GM12878 (cell line): ENCODE measurements at regions not wholly inside any gene's neighbourhood (a gene's known extent, or its start where the extent isn't known, plus 50 kb on each side); places are given as distances from the start of the nearest gene placed in this dataset.

Source experiments
- ATAC-seq: fragments of 200-7000 bp; cut with Tn5 transposase; 3 replicates; pipeline ENCODE4 v1.9.1; 2020; ENCODE audit warnings: mild to moderate bottlenecking, moderate library complexity
- BruUV-seq: library from RNA; stranded (reverse); fragments of 400-500 nt; replicated peaks from 2 replicates; lab custom pipeline; 2021; lab: Mats Ljungman, UMichigan
- CTCF ChIA-PET: fragments of 300-600 bp; sonication (Branson Sonifier 250); formaldehyde crosslinking; extraction: SDS; loops from one replicate; lab custom pipeline; 2021; ENCODE audit warnings: inconsistent platforms; lab: Yijun Ruan, JAX
- POLR2A ChIA-PET: fragments of 350-600 bp; formaldehyde crosslinking; extraction: SDS; loops from one replicate; lab custom pipeline; 2021; ENCODE audit warnings: inconsistent platforms; lab: Charles Lee
- RAD21 ChIA-PET: fragments of 300-600 bp; sonication (Branson Sonifier 250); formaldehyde crosslinking; loops from one replicate; lab custom pipeline; 2023; ENCODE audit warnings: antibody characterized with exemption; ENCODE audit not compliant: unreplicated experiment; lab: Charles Lee
- SMC1A ChIA-PET: fragments of 300-600 bp; sonication (Branson Sonifier 250); formaldehyde crosslinking; loops from one replicate; lab custom pipeline; 2023; ENCODE audit not compliant: unreplicated experiment, uncharacterized antibody; lab: Charles Lee
- DNase-seq: peaks from one replicate; pipeline ENCODE4 v3.0.0-alpha.2; 2011; ENCODE audit warnings: low read depth, low spot score
- FAIRE-seq: peaks from 3 replicates; lab custom pipeline; 2011; peaks lifted over from hg19 to GRCh38; lab: Jason Lieb, UNC
- H2AFZ ChIP-seq: 2 replicates; pipeline ENCODE4 v1.6.0; 2011; ENCODE audit warnings: low read depth, low read length, control low read depth; ENCODE audit not compliant: control insufficient read depth
- H3K27ac ChIP-seq: 2 replicates; pipeline ENCODE4 v1.5.1; 2011; ENCODE audit warnings: control low read depth; ENCODE audit not compliant: control insufficient read depth, insufficient read depth
- H3K27me3 ChIP-seq, 2 experiments: replicated peaks in 1 of 2; 2 replicates each; pipeline versions ENCODE4 v1.6.0 to v1.6.1; 2011; ENCODE audit warnings: low read length in 1 of 2; ENCODE audit not compliant: control insufficient read depth in 2 of 2, insufficient read depth in 2 of 2
- H3K36me3 ChIP-seq, 2 experiments: 2 replicates each; pipeline ENCODE4 v1.5.1; 2011; ENCODE audit warnings: low read length in 1 of 2; ENCODE audit not compliant: control insufficient read depth in 2 of 2, insufficient read depth in 2 of 2
- H3K4me1 ChIP-seq: 2 replicates; pipeline ENCODE4 v1.6.1; 2011; ENCODE audit warnings: mild to moderate bottlenecking, low read length, moderate library complexity, mixed read lengths; ENCODE audit not compliant: control insufficient read depth, insufficient read depth
- H3K4me2 ChIP-seq: 2 replicates; pipeline ENCODE4 v1.6.0; 2011; ENCODE audit warnings: control low read depth; ENCODE audit not compliant: control insufficient read depth, insufficient read depth
- H3K4me3 ChIP-seq: fragments of 200-600 bp; sonication (generic); 2 replicates; pipeline ENCODE4 v1.5.1; 2016
- H3K79me2 ChIP-seq: 2 replicates; pipeline ENCODE4 v1.6.0; 2011; ENCODE audit warnings: low read length; ENCODE audit not compliant: control insufficient read depth, insufficient read depth
- H3K9ac ChIP-seq: 2 replicates; pipeline ENCODE4 v1.8.0; 2011; ENCODE audit warnings: low read length, control low read depth, mixed read lengths; ENCODE audit not compliant: control insufficient read depth, insufficient read depth
- H3K9me3 ChIP-seq: replicated peaks from 3 replicates; pipeline ENCODE4 v1.5.1; 2011; ENCODE audit warnings: mild to moderate bottlenecking, low read length; ENCODE audit not compliant: control insufficient read depth, insufficient read depth
- H4K20me1 ChIP-seq: 2 replicates; pipeline ENCODE4 v1.6.0; 2011; ENCODE audit not compliant: control insufficient read depth, insufficient read depth
- E2F8 ChIP-seq: fragments of 450-650 bp; IDR thresholded peaks from 2 replicates; pipeline ENCODE4 v1.6.1; 2018; ENCODE audit warnings: mild to moderate bottlenecking, low read depth, moderate library complexity; ENCODE audit not compliant: partially characterized antibody
- KAT2A ChIP-seq: conservative IDR thresholded peaks from 2 replicates; pipeline ENCODE4 v1.6.1; 2011; ENCODE audit warnings: low read depth, low read length; ENCODE audit not compliant: control insufficient read depth
- NFYA ChIP-seq: IDR thresholded peaks from 2 replicates; pipeline ENCODE4 v1.6.1; 2011; ENCODE audit warnings: low read depth, mild to moderate bottlenecking, low read length, improper control_type of control experiment, borderline replicate concordance
- REST ChIP-seq: IDR thresholded peaks from 2 replicates; pipeline ENCODE4 v1.6.1; 2012; ENCODE audit warnings: mild to moderate bottlenecking, low read depth, low read length
- WGBS: methylation state at CpG from one replicate; pipeline ENCODE4 v1.1.6; 2016; ENCODE audit warnings: low lambda C conversion rate; ENCODE audit not compliant: insufficient replicate concordance, insufficient coverage; ENCODE audit errors: missing lambda C conversion rate; 5-methylcytosine and 5-hydroxymethylcytosine counted together
- in situ Hi-C: fragments of 300-500 bp; cut with MboI; formaldehyde crosslinking; loops from 9 replicates; pipeline ENCODE4 v1.14.3; 2018; ENCODE audit warnings: mixed read lengths
- intact Hi-C: fragments of 100-400 bp; cut with micrococcal nuclease; formaldehyde crosslinking; loops from one replicate; pipeline ENCODE4 v1.14.2; 2022; ENCODE audit not compliant: unreplicated experiment
- TF ChIP-seq, protein P1 (sequence below): IDR thresholded peaks from 2 replicates; pipeline ENCODE4 v1.6.1; 2011; ENCODE audit warnings: borderline replicate concordance, low read depth, mild to moderate bottlenecking, moderate library complexity, mixed read lengths, low read length; ENCODE audit not compliant: insufficient read depth; ENCODE audit errors: extremely low read length

DNA sequence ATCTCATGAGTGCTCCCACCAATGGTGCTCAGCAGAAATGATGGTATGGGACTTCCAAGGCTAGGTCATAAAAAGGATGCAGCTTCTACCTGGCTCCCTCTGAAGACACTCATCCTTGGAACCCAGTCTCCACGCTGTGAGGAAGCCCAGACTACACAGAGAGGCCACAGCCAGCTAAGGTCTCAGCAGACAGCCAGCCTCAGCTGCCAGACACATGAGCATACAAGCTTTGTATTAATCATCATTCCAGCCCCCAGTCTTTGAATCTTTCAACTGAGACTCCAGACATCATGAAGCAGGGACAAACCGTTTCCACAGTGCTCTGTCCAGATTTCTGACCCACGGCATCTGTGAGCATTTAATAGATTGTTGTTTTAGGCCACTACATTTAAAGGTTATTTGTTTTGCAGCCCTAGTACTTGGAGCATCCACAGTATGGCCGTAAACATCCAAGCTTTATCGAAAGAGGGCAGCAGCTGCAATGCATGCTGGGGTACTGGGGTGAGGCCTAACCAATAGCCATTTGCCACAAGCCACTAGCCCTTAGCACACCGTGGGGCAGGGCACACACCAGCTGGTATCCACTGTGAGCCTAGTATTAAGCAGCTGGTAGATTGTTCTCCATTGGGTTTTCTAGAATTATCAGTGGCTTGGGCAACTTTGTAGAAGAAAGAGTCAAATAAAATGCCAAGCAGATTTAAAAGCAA, 449.1 kb downstream of the BCOR start (continued):
- TF ChIP-seq NFYA (no peak), KAT2A (no peak), E2F8 (no peak)
- TF ChIP-seq, protein P1, sequence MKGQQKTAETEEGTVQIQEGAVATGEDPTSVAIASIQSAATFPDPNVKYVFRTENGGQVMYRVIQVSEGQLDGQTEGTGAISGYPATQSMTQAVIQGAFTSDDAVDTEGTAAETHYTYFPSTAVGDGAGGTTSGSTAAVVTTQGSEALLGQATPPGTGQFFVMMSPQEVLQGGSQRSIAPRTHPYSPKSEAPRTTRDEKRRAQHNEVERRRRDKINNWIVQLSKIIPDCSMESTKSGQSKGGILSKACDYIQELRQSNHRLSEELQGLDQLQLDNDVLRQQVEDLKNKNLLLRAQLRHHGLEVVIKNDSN, result no peak

DNA sequence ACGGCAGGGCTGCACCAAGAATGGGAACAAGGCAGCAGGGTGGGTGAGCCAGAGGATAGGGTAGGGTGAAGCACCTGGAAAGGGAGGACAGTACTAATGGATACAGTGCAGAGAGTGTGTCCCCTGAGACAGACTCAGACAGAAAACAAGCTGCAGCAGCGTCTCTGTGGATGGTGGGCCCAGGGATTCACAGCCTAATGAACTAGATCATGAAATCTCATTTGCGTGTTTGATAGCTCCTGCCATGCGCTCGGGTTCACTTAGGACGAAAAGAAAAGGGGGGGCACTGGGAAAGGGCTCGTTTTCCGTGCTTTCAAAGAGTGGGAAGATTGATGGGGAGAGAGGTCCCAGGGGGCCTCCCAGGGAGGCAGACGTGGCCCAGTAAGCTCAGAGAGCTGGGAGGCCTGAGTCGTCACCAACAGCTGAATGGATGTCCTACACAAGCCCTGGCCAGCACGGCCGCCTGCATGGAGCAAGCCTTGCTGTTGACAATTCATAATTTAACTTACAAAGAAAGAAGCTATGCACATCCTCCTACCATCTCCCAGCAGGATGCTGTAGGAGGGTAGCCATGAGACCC, 446.9 kb downstream of the BCOR start:
- Histone ChIP-seq H2AFZ (no peak overlapping the region), H3K9ac (no peak overlapping the region), H3K4me1 (no peaks in the 10 kb centered on the region), H3K27me3 (peaks cover 0 to 1% of the 10 kb centered on the region in 2 experiments; a peak in 2 of 4 replicates), H3K4me2 (no peak overlapping the region), H3K9me3 (no peaks in the 10 kb centered on the region; the same call in 2 of the 3 replicates), H3K27ac (no peak overlapping the region), H3K36me3 (no peaks in the 10 kb centered on the region), H3K4me3 (no peak overlapping the region), H4K20me1 (no peaks in the 10 kb centered on the region), H3K79me2 (no peaks in the 10 kb centered on the region)
- SMC1A ChIA-PET, result no interaction called here
- RAD21 ChIA-PET, result no interaction called here
- DNase-seq (no peak), FAIRE-seq (no peak), ATAC-seq (no peak)
- BruUV-seq, result no TSS peak
- in situ Hi-C loops, result no loop called here
- POLR2A ChIA-PET, result interaction anchor here (0.6 kb wide), 1 partner anchor 1076 kb away, joined by 3 read pairs; no protein-coding TSS in a partner anchor
- CTCF ChIA-PET, result interaction anchor here (1.0 kb wide), 1 partner anchor 81 kb away, joined by 3 read pairs; no protein-coding TSS in a partner anchor
- 50% methylated on average over 12 of the region's 12 CpGs for WGBS
- TF ChIP-seq REST, result no peak
- intact Hi-C loops, result no loop called here
